Mesenteric fat pad (tissue), 1 donor: ENCODE measurements at regions not wholly inside any gene's neighbourhood (a gene's known extent, or its start where the extent isn't known, plus 50 kb on each side); places are given as distances from the start of the nearest gene placed in this dataset.

ENCODE experiments used
- DNase-seq: peaks from one replicate; pipeline ENCODE4 v3.0.0-alpha.2; 2020; ENCODE audit warnings: low spot score
- donor health status: DM: yes; HTN: yes; CAD: no.

DNA sequence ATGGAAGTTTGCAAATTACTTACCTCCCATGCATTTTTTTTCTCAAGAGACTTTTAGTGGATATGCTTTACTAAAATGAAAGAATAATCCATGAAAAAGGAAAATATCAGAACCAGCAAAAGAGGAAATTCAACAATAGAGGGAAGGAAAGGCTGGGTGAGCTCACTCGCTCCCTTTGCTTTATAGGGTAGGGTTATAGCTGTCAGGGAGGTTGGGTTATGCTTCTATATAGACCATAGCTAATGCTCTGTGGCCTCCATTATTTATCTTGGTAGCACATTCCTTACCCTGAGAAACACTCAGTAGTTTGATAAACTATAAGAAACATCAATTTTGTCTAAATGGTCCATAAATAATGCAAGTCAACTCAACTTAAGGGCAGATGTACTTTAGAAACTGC, 215.9 kb upstream of the FAR2 start:
- no peak for DNase-seq

DNA sequence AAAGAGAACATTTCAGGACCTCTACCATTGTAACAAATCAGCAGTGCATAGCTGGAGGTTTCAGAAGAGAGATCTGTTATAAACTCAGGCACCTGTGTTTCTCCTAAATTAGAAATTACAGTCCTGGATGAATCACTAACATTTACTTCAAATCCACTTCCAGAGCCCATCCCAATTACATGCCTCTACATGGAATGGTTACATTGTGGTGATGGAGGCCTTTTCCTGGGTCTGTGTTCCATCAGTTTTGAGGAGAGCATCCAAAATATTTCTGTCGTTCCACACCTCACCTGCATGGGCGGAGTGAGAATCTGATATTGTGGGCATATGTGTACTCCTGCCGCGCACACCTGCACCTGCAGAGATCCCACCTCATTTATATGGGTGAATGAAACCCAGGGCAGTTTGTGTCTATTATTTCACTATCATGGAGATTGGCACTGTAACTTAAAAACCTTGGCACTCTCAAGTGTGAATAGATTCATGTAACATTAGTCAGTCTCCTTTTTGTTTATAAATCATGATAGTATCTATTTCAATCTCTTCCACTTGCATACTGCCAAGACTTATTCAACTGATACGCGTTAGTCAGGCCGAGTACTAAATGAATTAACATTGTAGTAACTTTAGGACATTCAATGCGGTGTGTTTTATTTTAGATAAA, 215.1 kb upstream of the FAR2 start:
- no peak for DNase-seq

DNA sequence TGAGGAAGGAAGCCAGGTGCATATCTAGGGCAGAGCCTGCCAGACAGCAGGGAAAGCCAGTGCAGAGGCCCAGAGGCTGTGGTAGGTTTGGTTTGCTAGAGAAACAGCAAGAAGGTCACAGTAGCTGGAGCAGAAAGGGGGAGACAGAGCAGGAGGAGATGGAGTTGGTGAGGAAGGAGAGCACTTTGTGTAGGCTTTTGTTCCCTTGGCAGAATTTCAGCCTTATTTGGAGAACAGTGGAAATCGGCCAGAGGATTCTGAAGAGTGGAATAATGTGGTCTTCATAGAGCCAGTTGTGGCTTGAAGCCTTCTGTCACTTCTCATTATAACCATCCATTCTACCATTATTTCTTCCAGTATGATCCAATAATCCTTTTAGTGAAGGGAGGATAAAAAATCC, 212.9 kb upstream of the FAR2 start:
- no peak for DNase-seq

DNA sequence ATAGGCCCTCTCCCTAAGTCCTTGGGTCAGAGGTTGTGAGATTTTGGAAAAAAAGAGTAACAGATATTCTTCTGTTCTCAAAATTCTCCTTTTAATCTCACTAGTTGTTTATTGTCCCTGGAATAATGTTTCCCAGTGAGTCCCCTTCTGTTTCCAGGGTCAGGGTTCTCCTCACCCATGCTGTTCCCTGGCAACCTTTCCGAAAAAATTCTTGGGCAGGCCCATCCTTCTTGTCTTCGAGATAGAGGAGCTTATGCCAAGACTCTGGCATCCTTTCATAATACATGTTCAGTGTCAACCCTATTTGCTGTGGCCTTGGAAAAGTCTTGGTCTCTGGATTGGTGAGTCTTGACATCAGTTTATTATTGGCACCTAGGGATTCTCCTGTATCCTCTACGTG, 212.4 kb upstream of the FAR2 start:
- DNase-seq, result no peak

DNA sequence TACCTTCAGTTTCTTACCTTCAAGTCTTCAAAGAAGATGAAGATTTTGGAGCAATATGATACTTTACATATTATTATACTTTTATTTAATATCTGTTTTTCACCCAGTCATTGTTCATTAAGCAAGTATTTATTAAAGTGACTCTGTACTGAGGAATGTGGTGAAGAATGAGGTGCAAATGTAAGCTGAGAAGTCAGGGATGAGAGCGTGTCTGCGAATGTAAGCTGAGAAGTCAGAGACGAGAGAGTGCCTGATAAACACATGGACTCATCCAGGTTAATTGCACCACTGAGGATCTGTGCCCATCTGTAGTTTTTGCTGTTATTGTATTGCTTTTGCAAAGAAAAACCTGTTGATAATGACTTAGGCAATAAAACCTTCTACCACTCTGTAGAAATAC, 211.9 kb upstream of the FAR2 start:
- DNase-seq, result no peak

DNA sequence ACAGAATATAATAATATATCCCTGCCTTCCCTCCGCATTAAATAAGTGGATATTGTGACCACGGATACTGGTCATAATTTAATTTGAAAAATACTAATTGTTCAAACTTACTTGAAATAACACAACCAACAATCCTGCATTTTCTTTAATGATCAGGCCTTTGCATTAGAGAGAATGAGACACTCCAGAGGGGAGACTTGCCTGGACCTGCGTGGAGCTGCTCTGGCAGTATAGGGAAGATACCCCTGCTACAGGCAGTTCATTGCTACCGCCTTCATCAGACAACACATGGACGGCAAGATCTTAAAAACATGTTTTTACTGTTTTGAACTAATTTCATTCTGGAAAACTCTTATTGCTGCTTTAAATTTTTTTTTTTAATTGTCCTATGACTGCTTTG, 211.0 kb upstream of the FAR2 start:
- DNase-seq, result no peak

DNA sequence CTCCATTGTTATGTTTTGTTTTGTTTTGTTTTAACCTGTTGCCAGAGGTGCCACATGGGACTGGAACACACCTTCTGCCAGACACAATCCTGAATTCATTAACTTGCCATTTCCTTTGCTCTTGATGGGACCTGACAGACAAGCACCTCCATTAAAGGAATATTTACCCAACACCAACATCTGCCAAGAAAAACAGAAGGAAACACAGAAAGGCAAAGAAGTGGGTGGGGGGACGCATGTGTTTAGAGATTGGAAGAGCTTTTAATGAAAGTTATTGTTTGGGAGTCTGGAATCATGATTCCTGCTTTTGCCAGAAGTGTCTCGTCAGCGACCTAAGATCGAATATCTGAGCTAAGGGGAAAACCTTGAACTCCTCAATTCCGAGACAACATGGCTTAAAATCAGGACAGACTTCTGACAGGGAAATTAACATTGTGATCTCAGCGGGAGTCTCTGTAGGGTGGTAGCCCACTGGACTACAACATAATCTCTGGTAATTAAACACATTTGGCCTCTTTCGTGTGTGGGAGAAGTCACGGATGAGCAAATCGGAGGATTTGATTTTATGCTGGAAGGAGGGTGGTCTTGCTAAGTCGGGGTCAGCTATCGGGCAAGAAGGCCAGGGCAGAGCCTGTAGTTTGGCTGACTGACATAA, 210.4 kb upstream of the FAR2 start:
- DNase-seq, result no peak

DNA sequence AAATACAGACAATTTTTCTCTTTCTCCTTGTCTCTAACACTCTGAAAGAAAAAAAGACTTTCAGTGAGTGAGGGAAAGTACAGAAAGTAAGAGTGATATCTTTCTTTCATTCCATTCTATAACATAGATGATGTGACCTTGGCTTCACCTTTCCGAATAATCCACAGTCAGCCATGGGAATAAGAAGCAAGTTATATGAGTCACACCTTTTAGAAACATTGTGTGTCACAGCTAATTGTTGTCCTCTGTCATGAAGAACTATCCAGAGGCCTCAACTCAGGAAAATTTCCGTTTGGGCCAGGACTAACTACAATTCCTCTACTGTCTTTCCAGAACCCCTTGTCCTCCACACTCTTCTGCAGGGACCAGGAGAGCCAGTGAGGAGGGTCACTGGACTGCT, 209.7 kb upstream of the FAR2 start:
- DNase-seq, result no peak

DNA sequence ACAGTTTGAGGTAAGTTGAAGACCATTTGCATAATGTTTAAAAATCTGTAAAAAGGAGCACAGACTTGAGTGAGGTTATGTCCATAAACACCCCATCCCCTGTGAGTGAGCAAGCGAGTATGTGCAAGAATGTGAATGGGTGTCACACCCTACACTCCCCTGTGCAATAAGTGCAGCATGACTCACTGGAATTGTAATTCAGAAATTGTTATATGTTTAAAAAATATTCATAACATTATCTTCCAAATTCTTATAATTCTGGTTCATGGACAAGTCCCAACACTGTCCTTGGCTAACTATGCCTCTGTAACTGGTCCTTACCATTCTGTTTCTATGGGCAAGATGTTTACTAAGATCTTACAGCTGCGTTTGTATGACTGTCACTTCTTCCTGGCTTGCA, 207.8 kb upstream of the FAR2 start:
- no peak for DNase-seq

DNA sequence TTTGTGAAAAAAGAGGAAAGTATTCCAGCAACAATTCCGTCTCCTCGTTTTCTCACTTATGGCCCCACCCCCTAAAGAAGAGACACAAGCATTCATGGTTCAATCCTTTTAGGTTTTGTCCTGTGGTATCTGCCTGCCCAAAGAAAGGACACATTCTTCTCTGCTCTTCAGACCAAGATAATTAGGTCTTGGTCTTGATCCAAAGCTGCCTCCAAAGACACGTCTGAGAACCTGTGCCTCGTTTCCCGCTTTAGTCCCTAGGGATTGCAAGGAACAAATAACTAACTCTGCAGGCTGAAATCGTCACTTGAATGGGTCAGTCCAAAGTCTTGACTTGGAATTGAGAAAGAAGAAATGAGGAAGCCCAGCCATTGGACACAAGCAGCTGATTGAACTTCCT, 202.7 kb upstream of the FAR2 start:
- DNase-seq, result no peak

DNA sequence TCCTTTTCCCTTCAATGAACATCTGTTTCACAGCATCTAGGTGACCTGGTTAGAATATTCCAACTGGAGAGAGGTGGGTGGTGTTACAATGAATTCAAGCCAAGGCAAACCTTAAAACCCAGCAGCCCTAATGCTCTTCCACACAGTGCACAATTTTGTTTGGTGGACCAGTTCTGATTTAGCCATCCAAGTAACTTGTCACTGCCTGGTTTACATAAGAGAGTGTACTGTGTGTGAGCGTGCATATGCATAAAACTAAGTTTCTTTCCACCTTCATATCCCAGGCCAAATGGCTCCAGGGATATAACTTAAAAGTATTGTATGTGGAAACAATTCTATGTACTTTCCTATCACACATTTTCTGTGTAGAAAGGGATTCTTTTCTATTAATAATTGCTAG, 200.4 kb upstream of the FAR2 start:
- DNase-seq, result no peak

DNA sequence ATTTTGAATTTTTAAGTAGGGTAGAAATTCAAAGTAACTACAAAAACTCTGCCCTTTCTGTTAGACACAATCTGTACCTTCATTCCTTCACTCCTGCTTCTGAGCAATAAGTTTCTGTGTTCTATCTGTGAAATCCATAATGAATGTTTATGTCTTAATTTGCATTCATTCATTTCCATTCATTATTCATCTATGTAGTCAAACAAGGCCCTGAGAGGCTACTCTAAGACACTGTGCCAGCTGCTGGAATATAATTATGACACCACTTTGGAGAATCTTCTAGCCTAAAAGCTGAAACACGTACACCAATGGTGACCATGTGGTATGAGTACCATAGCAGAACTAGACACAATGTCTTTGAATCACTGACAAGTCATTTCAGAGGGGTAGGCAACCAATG, 199.9 kb upstream of the FAR2 start:
- DNase-seq, result no peak

DNA sequence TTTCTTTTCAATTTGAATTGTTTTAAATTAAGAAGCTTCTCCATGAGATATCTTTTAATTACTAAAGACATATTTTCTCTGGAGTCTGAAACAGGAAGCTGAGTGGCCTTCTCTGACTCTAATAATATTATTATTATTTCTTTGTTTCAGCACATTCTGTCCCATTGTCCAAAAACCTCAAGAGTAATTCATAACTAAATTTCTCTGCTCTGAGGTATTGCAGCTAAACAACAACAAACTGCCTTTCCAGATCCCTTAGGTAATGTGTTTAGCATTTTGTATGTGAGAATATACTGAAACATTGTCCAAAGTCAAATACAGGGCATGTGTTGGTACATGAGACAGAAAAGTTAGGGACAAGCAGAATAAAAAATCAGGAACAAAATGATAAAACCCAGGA, 199.0 kb upstream of the FAR2 start:
- DNase-seq, result no peak

DNA sequence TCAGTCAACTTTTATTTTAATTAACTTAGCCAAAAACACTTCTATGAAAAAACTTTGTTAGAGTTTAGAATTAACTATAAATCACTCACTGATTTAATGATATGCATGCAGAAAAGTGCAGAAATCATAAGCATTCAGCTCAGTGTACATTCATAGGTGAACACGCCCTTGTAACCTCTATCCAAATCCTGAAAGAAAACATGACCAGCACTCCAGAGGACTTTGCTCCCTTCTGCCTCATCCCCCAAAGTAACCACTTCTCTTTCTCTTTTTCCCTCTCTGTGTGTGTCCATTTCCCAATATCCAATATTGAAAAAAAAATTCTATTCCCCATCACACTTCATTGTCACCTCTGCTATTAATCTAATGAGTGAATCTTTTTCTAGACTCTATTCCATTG, 197.1 kb upstream of the FAR2 start:
- no peak for DNase-seq

DNA sequence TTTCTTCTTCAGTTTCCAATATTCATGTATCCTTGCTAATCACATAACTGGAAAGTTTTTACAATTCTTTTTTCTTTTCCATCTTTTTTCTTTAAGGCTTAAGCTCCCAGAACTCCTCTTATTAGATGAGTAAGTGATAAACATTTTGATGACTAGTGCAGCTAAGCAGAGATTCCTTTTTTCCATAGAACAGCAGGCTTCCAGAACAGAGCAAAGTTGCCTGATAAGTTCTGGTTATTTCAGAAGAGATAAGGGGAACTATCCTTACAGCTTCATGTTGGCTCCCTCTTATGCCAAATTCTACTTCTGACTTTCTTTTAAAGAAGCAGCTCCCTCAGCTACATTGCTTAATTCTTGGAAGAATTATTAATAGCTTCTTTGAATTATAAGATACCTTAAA, 194.7 kb upstream of the FAR2 start:
- DNase-seq, result no peak

DNA sequence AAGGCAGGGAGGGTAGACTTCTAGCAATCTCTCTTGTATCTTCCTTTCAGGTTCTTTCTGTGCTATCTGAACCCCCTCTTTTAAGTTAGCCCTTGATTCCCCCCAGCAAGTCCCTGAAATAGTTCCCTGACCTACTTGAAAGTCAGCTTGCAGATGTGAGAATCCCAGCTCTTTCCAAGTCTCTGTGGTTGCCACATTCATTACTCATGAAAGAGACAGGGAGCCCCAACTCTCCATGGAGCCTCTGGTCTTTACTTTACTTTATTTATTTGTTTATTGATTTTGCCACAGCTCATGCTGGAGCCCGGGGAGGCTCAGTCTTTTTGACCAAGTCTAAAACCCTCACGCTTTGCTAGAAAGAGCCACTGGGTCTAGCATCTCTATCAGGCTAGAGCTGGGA, 193.6 kb upstream of the FAR2 start:
- DNase-seq, result no peak

DNA sequence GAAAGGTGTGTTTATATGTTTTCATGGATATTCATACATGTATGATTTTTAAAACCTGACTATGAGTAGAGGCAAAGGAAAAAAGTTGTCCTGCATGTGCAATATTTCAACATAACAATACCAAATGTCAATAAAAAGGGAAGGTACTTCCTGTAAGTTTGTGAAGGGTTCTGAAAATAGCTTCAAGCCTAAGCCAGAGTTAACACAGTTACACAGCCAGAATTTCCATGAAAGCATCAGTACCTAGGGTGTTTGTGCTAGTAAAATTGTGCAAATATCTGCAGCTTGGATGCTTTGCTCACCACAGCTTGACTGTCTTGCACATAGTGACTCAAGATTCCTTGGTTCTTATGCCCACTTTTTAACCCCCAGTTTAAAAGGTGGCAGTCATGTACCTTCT, 193.1 kb upstream of the FAR2 start:
- no peak for DNase-seq

DNA sequence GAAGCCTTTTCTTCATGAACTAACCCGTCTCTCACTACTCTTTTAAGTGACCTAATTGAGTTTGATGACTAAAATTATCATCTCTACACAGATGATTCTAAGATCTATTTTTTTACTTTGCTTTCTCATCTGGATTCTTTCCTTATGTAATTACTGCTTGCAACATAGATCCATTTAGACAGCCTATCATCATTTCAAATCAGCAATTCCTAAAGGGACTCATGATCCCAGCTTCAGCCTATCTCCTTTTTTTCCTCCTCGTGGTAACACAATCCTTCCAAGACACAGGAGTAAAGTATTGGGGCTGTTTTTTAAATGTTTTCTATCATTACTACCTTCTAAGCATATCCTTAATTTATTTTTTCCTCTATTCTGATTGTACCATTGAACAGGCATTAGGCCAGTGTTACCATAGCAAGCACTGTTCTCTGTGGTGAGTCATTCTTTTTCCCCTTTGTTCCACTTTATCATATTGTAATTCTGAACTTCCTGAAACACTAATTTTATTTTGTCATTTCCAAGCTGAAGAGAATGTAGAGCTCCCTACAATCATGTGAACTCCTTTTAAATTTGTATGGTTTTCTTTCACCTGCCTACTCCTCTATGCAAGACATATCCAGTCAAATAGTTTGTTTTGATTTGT, 190.4 kb upstream of the FAR2 start:
- DNase-seq, result no peak

DNA sequence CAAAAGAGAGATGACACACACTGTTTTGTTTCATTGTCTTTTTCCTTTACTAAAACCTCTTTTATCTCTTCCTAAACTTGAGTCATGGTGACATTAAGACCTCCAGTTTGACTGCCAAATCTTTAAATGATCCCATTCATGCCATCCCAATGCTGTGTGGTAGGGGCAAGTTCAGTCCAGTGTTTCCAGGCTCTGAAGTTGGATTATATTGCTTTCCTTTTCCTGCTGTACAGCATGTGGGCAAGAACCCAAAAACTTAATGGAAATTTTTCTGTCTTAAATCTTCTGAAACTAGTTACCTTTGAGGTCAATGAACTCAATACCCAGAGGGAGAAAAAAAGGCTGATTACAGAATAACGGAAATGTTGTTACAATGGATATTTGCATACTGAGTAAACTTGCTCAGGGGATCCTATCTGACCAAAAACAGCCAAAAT, 187.1 kb upstream of the FAR2 start:
- DNase-seq, result no peak

DNA sequence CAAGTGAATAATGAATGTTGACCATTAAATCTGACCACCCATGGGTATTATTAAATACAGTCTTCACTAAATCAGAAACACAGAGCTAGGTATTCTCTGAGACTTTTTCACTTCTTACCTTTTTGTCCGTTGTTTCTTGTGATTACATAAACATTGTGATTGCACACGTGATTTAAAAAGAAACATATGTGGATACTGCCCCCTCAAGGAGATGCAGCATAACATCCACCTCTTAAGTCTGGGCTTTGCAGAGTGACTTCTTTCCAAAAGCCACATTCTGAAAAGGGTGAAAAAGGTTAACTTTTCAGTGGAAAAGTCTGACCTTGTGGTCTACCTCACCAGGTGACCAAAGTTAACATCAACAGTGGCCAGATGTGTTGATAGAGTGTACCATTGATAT, 185.5 kb upstream of the FAR2 start:
- DNase-seq, result no peak

DNA sequence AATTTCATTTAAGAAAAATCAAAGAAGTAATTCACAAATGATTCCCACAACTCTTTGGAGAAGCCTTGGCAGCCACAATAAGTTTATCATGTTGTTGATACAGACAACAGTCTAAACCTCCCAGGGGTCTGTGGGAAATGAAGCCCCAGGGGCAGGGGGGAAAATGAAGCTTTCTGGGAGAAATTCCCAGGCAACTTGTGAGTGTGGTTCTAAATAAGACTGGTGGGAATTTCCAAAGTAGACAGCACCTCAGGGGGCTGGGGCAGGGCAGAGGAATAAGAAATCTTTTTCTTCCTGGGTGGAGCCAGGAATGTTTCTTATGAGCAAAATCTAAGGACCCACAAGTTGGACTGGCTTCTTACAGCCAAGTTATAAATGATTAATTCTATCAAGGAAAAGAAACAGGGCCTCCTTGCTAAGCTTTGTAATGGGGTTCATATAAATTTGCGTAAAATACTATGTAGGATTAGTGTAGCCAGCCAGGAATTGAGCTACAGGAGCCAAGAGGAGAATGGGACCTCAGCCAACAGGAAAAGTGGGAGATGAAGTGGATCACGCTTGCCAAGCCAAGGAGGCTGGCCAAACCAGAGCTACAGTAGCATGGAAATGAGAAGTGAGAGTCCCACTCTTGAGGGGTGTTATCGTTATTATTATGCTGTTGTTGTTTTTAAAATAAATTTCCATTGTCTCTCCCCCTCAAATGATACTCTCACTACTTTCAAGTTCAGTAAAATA, 182.9 kb upstream of the FAR2 start:
- DNase-seq, result no peak

DNA sequence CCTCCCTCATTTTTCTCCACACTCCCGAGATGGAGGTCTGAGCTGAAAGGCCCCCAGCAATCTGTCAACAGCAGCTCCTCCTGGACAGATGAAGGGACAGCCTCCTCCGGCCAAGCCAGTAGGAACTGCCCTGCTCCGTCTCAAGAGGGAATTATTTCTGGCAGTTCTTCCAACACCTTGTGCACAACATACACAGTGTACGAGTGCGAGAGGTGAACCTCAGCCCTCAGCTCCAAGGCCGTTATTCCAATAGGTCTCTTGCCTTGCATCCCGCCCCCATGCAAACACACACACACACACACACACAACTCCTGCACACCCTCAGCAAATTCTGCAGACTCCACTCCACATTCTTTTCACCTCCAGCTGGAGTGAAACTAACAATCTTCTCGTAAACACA, 181.7 kb upstream of the FAR2 start:
- DNase-seq, result no peak
